Endodermal cell (in vitro differentiated cells): ENCODE measurements at regions not wholly inside any gene's neighbourhood (a gene's known extent, or its start where the extent isn't known, plus 50 kb on each side); places are given as distances from the start of the nearest gene placed in this dataset.

ENCODE experiments used
- DNase-seq: peaks from one replicate; pipeline ENCODE4 v3.0.0-alpha.2; 2017
- H3K27ac ChIP-seq: 2 replicates; pipeline ENCODE4 v1.5.1; 2013; ENCODE audit warnings: mild to moderate bottlenecking, low read depth, low read length, moderate library complexity
- H3K27me3 ChIP-seq: 2 replicates; pipeline ENCODE4 v1.6.1; 2013; ENCODE audit warnings: mild to moderate bottlenecking, low read length, moderate library complexity; ENCODE audit not compliant: insufficient read depth, control insufficient read depth, poor library complexity, severe bottlenecking
- H3K36me3 ChIP-seq: 2 replicates; pipeline ENCODE4 v1.7.0; 2013; ENCODE audit warnings: mild to moderate bottlenecking, low read length, moderate library complexity; ENCODE audit not compliant: control insufficient read depth, insufficient read depth
- H3K4me1 ChIP-seq: one replicate; pipeline ENCODE4 v1.7.0; 2013; ENCODE audit warnings: low read length; ENCODE audit not compliant: control insufficient read depth, insufficient read depth
- H3K4me3 ChIP-seq: 2 replicates; pipeline ENCODE4 v1.5.1; 2013; ENCODE audit warnings: mild to moderate bottlenecking, low read length, moderate library complexity
- H3K9ac ChIP-seq: 2 replicates; pipeline ENCODE4 v1.6.1; 2013; ENCODE audit warnings: mild to moderate bottlenecking, low read length, moderate library complexity; ENCODE audit not compliant: poor library complexity, severe bottlenecking; ENCODE audit errors: extremely low read depth
- H3K9me3 ChIP-seq: 2 replicates; pipeline ENCODE4 v1.6.1; 2013; ENCODE audit warnings: mild to moderate bottlenecking, low read length, moderate library complexity; ENCODE audit not compliant: control insufficient read depth
- H3K27ac Mint-ChIP-seq: 2 replicates; pipeline ENCODE4 v1.8.0; 2020; ENCODE audit warnings: mixed read lengths
- H3K27me3 Mint-ChIP-seq: 2 replicates; pipeline ENCODE4 v1.8.0; 2021; ENCODE audit warnings: mild to moderate bottlenecking, mixed read lengths; ENCODE audit not compliant: insufficient read depth
- H3K36me3 Mint-ChIP-seq: 2 replicates; pipeline ENCODE4 v1.8.0; 2020; ENCODE audit warnings: low read depth, mixed read lengths
- H3K4me1 Mint-ChIP-seq: 2 replicates; pipeline ENCODE4 v1.8.0; 2020; ENCODE audit warnings: mixed read lengths
- H3K4me3 Mint-ChIP-seq: 2 replicates; pipeline ENCODE4 v1.8.0; 2020; ENCODE audit warnings: mild to moderate bottlenecking, moderate library complexity, mixed read lengths
- H3K9me3 Mint-ChIP-seq: 2 replicates; pipeline ENCODE4 v1.8.0; 2020; ENCODE audit warnings: mild to moderate bottlenecking, mixed read lengths
- WGBS, 2 experiments: methylation state at CpG; one replicate each; pipeline versions ENCODE4 v1.1.5 to v1.1.7; 2013; ENCODE audit warnings: missing lambda C conversion rate in 2 of 2, mixed read lengths in 1 of 2; ENCODE audit not compliant: insufficient coverage in 1 of 2, insufficient read length in 1 of 2; 5-methylcytosine and 5-hydroxymethylcytosine counted together
- TF ChIP-seq, protein P1 (sequence below): fragments of 200-600 bp; sonication (generic); conservative IDR thresholded peaks from 2 replicates; pipeline ENCODE4 v1.5.0; 2021; ENCODE audit warnings: antibody characterized with exemption, mild to moderate bottlenecking

GRCh38 chr5:118478852-118479251, 509.5 kb downstream of the DTWD2 start:
- H3K27ac Mint-ChIP-seq, result no peak overlapping the region
- Histone ChIP-seq H3K9ac (no peak overlapping the region), H3K27me3 (no peaks in the 10 kb centered on the region), H3K27ac (no peak overlapping the region), H3K4me1 (no peaks in the 10 kb centered on the region), H3K9me3 (peaks cover 24% of the 10 kb centered on the region), H3K36me3 (no peaks in the 10 kb centered on the region), H3K4me3 (no peak overlapping the region)
- H3K4me3 Mint-ChIP-seq, result no peak overlapping the region
- TF ChIP-seq, protein P1, sequence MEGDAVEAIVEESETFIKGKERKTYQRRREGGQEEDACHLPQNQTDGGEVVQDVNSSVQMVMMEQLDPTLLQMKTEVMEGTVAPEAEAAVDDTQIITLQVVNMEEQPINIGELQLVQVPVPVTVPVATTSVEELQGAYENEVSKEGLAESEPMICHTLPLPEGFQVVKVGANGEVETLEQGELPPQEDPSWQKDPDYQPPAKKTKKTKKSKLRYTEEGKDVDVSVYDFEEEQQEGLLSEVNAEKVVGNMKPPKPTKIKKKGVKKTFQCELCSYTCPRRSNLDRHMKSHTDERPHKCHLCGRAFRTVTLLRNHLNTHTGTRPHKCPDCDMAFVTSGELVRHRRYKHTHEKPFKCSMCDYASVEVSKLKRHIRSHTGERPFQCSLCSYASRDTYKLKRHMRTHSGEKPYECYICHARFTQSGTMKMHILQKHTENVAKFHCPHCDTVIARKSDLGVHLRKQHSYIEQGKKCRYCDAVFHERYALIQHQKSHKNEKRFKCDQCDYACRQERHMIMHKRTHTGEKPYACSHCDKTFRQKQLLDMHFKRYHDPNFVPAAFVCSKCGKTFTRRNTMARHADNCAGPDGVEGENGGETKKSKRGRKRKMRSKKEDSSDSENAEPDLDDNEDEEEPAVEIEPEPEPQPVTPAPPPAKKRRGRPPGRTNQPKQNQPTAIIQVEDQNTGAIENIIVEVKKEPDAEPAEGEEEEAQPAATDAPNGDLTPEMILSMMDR, result no peak
- no peaks in the 10 kb centered on the region for H3K27me3 Mint-ChIP-seq
- H3K4me1 Mint-ChIP-seq, result no peaks in the 10 kb centered on the region
- no peaks in the 10 kb centered on the region for H3K36me3 Mint-ChIP-seq
- DNase-seq, result no peak
- 93 to 98% methylated on average over 5 to 8 of the region's 8 CpGs for WGBS, 2 experiments
- peaks cover 25% of the 10 kb centered on the region for H3K9me3 Mint-ChIP-seq

- Mint-ChIP-seq H3K9me3 (no peaks in the 10 kb centered on the region), H3K4me3 (no peak overlapping the region), H3K27ac (no peak overlapping the region), H3K27me3 (no peaks in the 10 kb centered on the region), H3K36me3 (no peaks in the 10 kb centered on the region), H3K4me1 (no peaks in the 10 kb centered on the region)
- TF ChIP-seq, protein P1, result no peak
- Histone ChIP-seq H3K27me3 (no peaks in the 10 kb centered on the region), H3K9me3 (no peaks in the 10 kb centered on the region), H3K9ac (no peak overlapping the region), H3K36me3 (no peaks in the 10 kb centered on the region), H3K4me1 (no peaks in the 10 kb centered on the region), H3K27ac (no peak overlapping the region), H3K4me3 (no peak overlapping the region)
- no peak for DNase-seq
Measured at GRCh38 chr5:118468085-118468484, 520.3 kb downstream of the DTWD2 start.

DNA sequence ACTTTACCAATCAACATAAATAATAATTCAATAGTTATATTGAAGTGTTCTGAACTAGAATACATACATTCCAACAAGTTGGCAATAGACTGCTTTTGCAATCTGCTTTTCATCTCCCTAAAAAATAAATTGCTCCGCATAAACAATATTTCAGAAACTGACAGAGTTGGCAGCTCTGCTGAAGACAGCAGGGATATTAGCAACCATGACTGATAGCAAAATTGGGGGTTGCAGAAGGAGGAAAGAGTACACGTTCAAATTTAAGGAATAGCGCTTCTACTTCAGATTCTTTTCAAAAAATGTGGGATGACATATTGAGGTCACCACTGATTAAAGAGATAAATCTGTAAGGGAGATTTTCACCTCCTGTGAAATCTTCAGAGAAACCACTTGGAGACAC, 521.2 kb downstream of the DTWD2 start:
- no peaks in the 10 kb centered on the region for H3K4me1 ChIP-seq
- Mint-ChIP-seq H3K4me1 (no peaks in the 10 kb centered on the region), H3K36me3 (no peaks in the 10 kb centered on the region), H3K9me3 (no peaks in the 10 kb centered on the region), H3K4me3 (no peak overlapping the region), H3K27me3 (no peaks in the 10 kb centered on the region), H3K27ac (no peak overlapping the region)
- WGBS, 2 experiments, result 98 to 100% methylated on average over 2 to 3 of the region's 3 CpGs
- DNase-seq, result no peak
- TF ChIP-seq, protein P1, result no peak
- no peaks in the 10 kb centered on the region for H3K27me3 ChIP-seq
- H3K9me3 ChIP-seq, result no peaks in the 10 kb centered on the region
- no peak overlapping the region for H3K27ac ChIP-seq
- no peak overlapping the region for H3K9ac ChIP-seq
- H3K36me3 ChIP-seq, result no peaks in the 10 kb centered on the region
- H3K4me3 ChIP-seq, result no peak overlapping the region
